ENCODE measurements at regions not wholly inside any gene's neighbourhood (a gene's known extent, or its start where the extent isn't known, plus 50 kb on each side); places are given as distances from the start of the nearest gene placed in this dataset.

- TF ChIP-seq POLR2A (IDR thresholded peaks at IDR 0.05), result no peak
- no peak for TF ChIP-seq CTCF (IDR thresholded peaks at IDR 0.05)
- TF ChIP-seq EP300 (IDR thresholded peaks at IDR 0.05), result no peak
These were observed 104.3 kb upstream of the PPFIA2 start for GRCh38 chr12:81863406-81863805.
